ENCODE measurements at regions not wholly inside any gene's neighbourhood (a gene's known extent, or its start where the extent isn't known, plus 50 kb on each side); places are given as distances from the start of the nearest gene placed in this dataset.

- no TSS peak for BruUV-seq (replicated peaks)
- H3K4me2 ChIP-seq (ENCODE audit: low read depth, low read length) = no peak overlapping the region
- FAIRE-seq = no peak
- TF ChIP-seq MAFK (conservative IDR thresholded peaks at IDR 0.05 in 1 of 2, IDR thresholded peaks at IDR 0.05 in 1 of 2; ENCODE audit: low read length in 2 of 2) = no peak
- no peak for TF ChIP-seq ZC3H4 (CRISPR knock-in tag; IDR thresholded peaks at IDR 0.05; ENCODE audit: borderline replicate concordance)
- TF ChIP-seq ATF7 (IDR thresholded peaks at IDR 0.05) = no peak
- no peak for TF ChIP-seq ATF7 (CRISPR knock-in tag; IDR thresholded peaks at IDR 0.05)
- TF ChIP-seq ZBTB26 (CRISPR knock-in tag; IDR thresholded peaks at IDR 0.05; ENCODE audit: borderline replicate concordance) = no peak
- TF ChIP-seq BCL6 (CRISPR knock-in tag; IDR thresholded peaks at IDR 0.05) = no peak
- no peak for TF ChIP-seq MYPOP (CRISPR knock-in tag; IDR thresholded peaks at IDR 0.05)
- no peak for TF ChIP-seq FOXO4 (CRISPR knock-in tag; conservative IDR thresholded peaks at IDR 0.05)
- TF ChIP-seq PBX3 (CRISPR knock-in tag; IDR thresholded peaks at IDR 0.05; ENCODE audit: borderline replicate concordance) = no peak
- TF ChIP-seq SRSF1 (optimal IDR thresholded peaks at IDR 0.05; ENCODE audit: low read depth, low read length) = no peak
- no peak for TF ChIP-seq MAZ (IDR thresholded peaks at IDR 0.05; ENCODE audit: borderline replicate concordance, low read depth, low read length)
- TF ChIP-seq MAZ (CRISPR knock-in tag; IDR thresholded peaks at IDR 0.05; ENCODE audit: low read depth) = no peak
- no peak for TF ChIP-seq CAMTA2 (CRISPR knock-in tag; IDR thresholded peaks at IDR 0.05; ENCODE audit: borderline replicate concordance)
- no peak for TF ChIP-seq SIN3B (IDR thresholded peaks at IDR 0.05; ENCODE audit: low read length)
- no peak for TF ChIP-seq MED1 (CRISPR knock-in tag; IDR thresholded peaks at IDR 0.05)
- TF ChIP-seq ZMYM3 (CRISPR knock-in tag; IDR thresholded peaks at IDR 0.05) = no peak
- no peak for TF ChIP-seq ZNF547 (CRISPR knock-in tag; IDR thresholded peaks at IDR 0.05)
- TF ChIP-seq ATF6 (CRISPR knock-in tag; conservative IDR thresholded peaks at IDR 0.05) = no peak
- TF ChIP-seq ZFP82 (CRISPR knock-in tag; IDR thresholded peaks at IDR 0.05; ENCODE audit: borderline replicate concordance) = no peak
These were observed 56.3 kb upstream of the ZEB1 start for GRCh38 chr10:31262672-31263071.

More at GRCh38 chr10:31262672-31263071, 56.3 kb upstream of the ZEB1 start:
- Histone ChIP-seq H4K20me1 (ENCODE audit: insufficient read depth, low read length) (no peaks in the 10 kb centered on the region), H3K9me3 (ENCODE audit: low read length) (no peaks in the 10 kb centered on the region), H3K9ac (ENCODE audit: insufficient read depth, low read depth, low read length) (no peak overlapping the region), H3K27ac (ENCODE audit: extremely low read length, insufficient read depth, low read length) (no peak overlapping the region), H3K79me2 (ENCODE audit: insufficient read depth, low read length) (no peaks in the 10 kb centered on the region), H3K4me1 (ENCODE audit: insufficient read depth, low read length) (no peaks in the 10 kb centered on the region), H2AFZ (ENCODE audit: low read length) (no peak overlapping the region), H3K4me3 (replicated peaks in 1 of 3; ENCODE audit: insufficient read depth in 1 of 3, low read depth in 2 of 3, low read length in 3 of 3) (no peak overlapping the region), H3K27me3 (ENCODE audit: control insufficient read depth in 1 of 2, insufficient read depth in 2 of 2, low read length in 2 of 2) (peaks cover 0 to 6% of the 10 kb centered on the region in 2 experiments; a peak in 3 of 5 replicates), H3K36me3 (replicated peaks in 1 of 2; ENCODE audit: control insufficient read depth in 1 of 2, insufficient read depth in 2 of 2, low read length in 2 of 2) (no peaks in the 10 kb centered on the region)
- no peak for DNase-seq (ENCODE audit: low spot score)
- POLR2A ChIA-PET = no interaction called here
- in situ Hi-C loops (cut with HindIII; ENCODE audit: extremely low pct_ligation_motif_present, low pct_unique_long_range_greater_than_20kb) (no loop called here), intact Hi-C loops (cut with micrococcal nuclease; ENCODE audit: unreplicated experiment) (no loop called here)
- no peak for ATAC-seq
- CTCF ChIA-PET (ENCODE audit: low intra/inter-chr PET ratio, low total read pairs) = no interaction called here
- 23% methylated on average over 2 of the region's 2 CpGs for WGBS (ENCODE audit: low lambda C conversion rate)
